ENCODE measurements at regions not wholly inside any gene's neighbourhood (a gene's known extent, or its start where the extent isn't known, plus 50 kb on each side); places are given as distances from the start of the nearest gene placed in this dataset.

GRCh38 chr3:168813225-168813802, 717.6 kb upstream of the GOLIM4 start:
- no peak for DNase-seq
- no peaks in the 10 kb centered on the region for H3K79me2 ChIP-seq (ENCODE audit: insufficient read depth)
- H4K20me1 ChIP-seq (ENCODE audit: insufficient read depth) = no peaks in the 10 kb centered on the region
- H3K4me2 ChIP-seq = no peak overlapping the region
- CTCF ChIA-PET = interaction anchor here (1.1 kb wide), 1 partner anchor 192 kb away, joined by 3 read pairs; no protein-coding TSS in a partner anchor
- no peak overlapping the region for H3K4me3 ChIP-seq (ENCODE audit: low read depth in 2 of 2, low read length in 1 of 2)
- H3K9ac ChIP-seq = no peak overlapping the region
- no peak overlapping the region for H3K27ac ChIP-seq (ENCODE audit: low read depth in 2 of 2, low read length in 1 of 2)
- H3K36me3 ChIP-seq (replicated peaks in 1 of 2; ENCODE audit: control insufficient read depth in 1 of 2, insufficient read depth in 2 of 2, low read length in 1 of 2) = no peaks in the 10 kb centered on the region
- H3K27me3 ChIP-seq (ENCODE audit: insufficient read depth) = no peaks in the 10 kb centered on the region; the same call in 1 of the 2 replicates
- H2AFZ ChIP-seq (ENCODE audit: low read depth) = no peak overlapping the region
- TF ChIP-seq IRF3 (IDR thresholded peaks at IDR 0.05; ENCODE audit: low read depth, low read length) = no peak
- no peak for TF ChIP-seq FOSL2 (IDR thresholded peaks at IDR 0.05; ENCODE audit: borderline replicate concordance, low read depth)
- WGBS (ENCODE audit: low lambda C conversion rate) = 87% methylated on average over 2 of the region's 2 CpGs
- no peaks in the 10 kb centered on the region for H3K4me1 ChIP-seq (ENCODE audit: control insufficient read depth in 1 of 2, insufficient read depth in 2 of 2, low read depth in 1 of 2, low read length in 1 of 2)
- no peaks in the 10 kb centered on the region for H3K9me2 ChIP-seq
- no peaks in the 10 kb centered on the region for H3K9me3 ChIP-seq
- POLR2A ChIA-PET = no interaction called here
- no peaks in the 10 kb centered on the region for H3F3A ChIP-seq (replicated peaks; ENCODE audit: insufficient read depth)

- Histone ChIP-seq H3F3A (replicated peaks; ENCODE audit: insufficient read depth) (no peaks in the 10 kb centered on the region), H3K36me3 (replicated peaks in 1 of 2; ENCODE audit: control insufficient read depth in 1 of 2, insufficient read depth in 2 of 2, low read length in 1 of 2) (no peaks in the 10 kb centered on the region), H3K27me3 (ENCODE audit: insufficient read depth) (no peaks in the 10 kb centered on the region; the same call in 1 of the 2 replicates), H3K27ac (ENCODE audit: low read depth in 2 of 2, low read length in 1 of 2) (no peak overlapping the region), H2AFZ (ENCODE audit: low read depth) (no peak overlapping the region), H3K4me2 (no peak overlapping the region), H3K9me3 (no peaks in the 10 kb centered on the region), H4K20me1 (ENCODE audit: insufficient read depth) (no peaks in the 10 kb centered on the region), H3K4me3 (ENCODE audit: low read depth in 2 of 2, low read length in 1 of 2) (no peak overlapping the region), H3K4me1 (ENCODE audit: control insufficient read depth in 1 of 2, insufficient read depth in 2 of 2, low read depth in 1 of 2, low read length in 1 of 2) (no peaks in the 10 kb centered on the region), H3K9ac (no peak overlapping the region), H3K9me2 (no peaks in the 10 kb centered on the region), H3K79me2 (ENCODE audit: insufficient read depth) (no peaks in the 10 kb centered on the region)
- POLR2A ChIA-PET = no interaction called here
- no peak for TF ChIP-seq CTCF (IDR thresholded peaks at IDR 0.05)
- TF ChIP-seq RFX5 (IDR thresholded peaks at IDR 0.05; ENCODE audit: low read length) = no peak
- TF ChIP-seq SIN3A (IDR thresholded peaks at IDR 0.05; ENCODE audit: borderline replicate concordance, low read depth, low read length) = no peak
- TF ChIP-seq USF2 (IDR thresholded peaks at IDR 0.05; ENCODE audit: borderline replicate concordance, low read depth, low read length) = no peak
- no peak for TF ChIP-seq FOSL2 (IDR thresholded peaks at IDR 0.05; ENCODE audit: borderline replicate concordance, low read depth)
- no peak for TF ChIP-seq GABPA (IDR thresholded peaks at IDR 0.05; ENCODE audit: low read depth)
- no peak for TF ChIP-seq CHD2 (IDR thresholded peaks at IDR 0.05; ENCODE audit: low read length, partially characterized antibody)
- no peak for TF ChIP-seq POLR2AphosphoS5 (IDR thresholded peaks at IDR 0.05; ENCODE audit: low read depth, low read length)
- no peak for TF ChIP-seq JUND (IDR thresholded peaks at IDR 0.05)
- TF ChIP-seq YY1 (IDR thresholded peaks at IDR 0.05; ENCODE audit: low read depth) = no peak
- TF ChIP-seq MEF2A (IDR thresholded peaks at IDR 0.05; ENCODE audit: borderline replicate concordance, low read depth) = no peak
- TF ChIP-seq TAF1 (IDR thresholded peaks at IDR 0.05; ENCODE audit: borderline replicate concordance, low read depth, low read length) = no peak
- TF ChIP-seq ZBTB33 (IDR thresholded peaks at IDR 0.05; ENCODE audit: borderline replicate concordance, low read depth) = no peak
- TF ChIP-seq TEAD4 (IDR thresholded peaks at IDR 0.05; ENCODE audit: borderline replicate concordance, insufficient read depth) = no peak
- no peak for TF ChIP-seq PBX3 (IDR thresholded peaks at IDR 0.05)
- no peak for TF ChIP-seq RAD21 (IDR thresholded peaks at IDR 0.05; ENCODE audit: low read length)
- TF ChIP-seq MXI1 (IDR thresholded peaks at IDR 0.05; ENCODE audit: low read depth, low read length) = no peak
- TF ChIP-seq RCOR1 (IDR thresholded peaks at IDR 0.05; ENCODE audit: low read length) = no peak
- no peak for TF ChIP-seq ELF1 (IDR thresholded peaks at IDR 0.05)
- CTCF ChIA-PET = interaction anchor here (0.9 kb wide), 1 partner anchor 301 kb away, joined by 4 read pairs; no protein-coding TSS in a partner anchor
- DNase-seq = no peak
- 54% methylated on average over 3 of the region's 3 CpGs for WGBS (ENCODE audit: low lambda C conversion rate)
Measured at GRCh38 chr3:168812234-168812633, 716.5 kb upstream of the GOLIM4 start.

All from SK-N-SH (cell line).